Activated CD4-positive, alpha-beta T cell treated with anti-CD3 and anti-CD28 coated beads, Interleukin-2, amount 10 ng/mL, durations not matched to agents 24 days and 14 days (primary cell): ENCODE measurements at regions not wholly inside any gene's neighbourhood (a gene's known extent, or its start where the extent isn't known, plus 50 kb on each side); places are given as distances from the start of the nearest gene placed in this dataset.

Experiments used
- DNase-seq: peaks from one replicate; pipeline ENCODE4 v3.0.0; 2022
- H3K27ac Mint-ChIP-seq: one replicate; pipeline ENCODE4 v1.8.0; 2022; ENCODE audit warnings: mild to moderate bottlenecking, mixed read lengths
- H3K27me3 Mint-ChIP-seq: one replicate; pipeline ENCODE4 v1.8.0; 2022; ENCODE audit warnings: mixed read lengths
- H3K36me3 Mint-ChIP-seq: one replicate; pipeline ENCODE4 v1.8.0; 2022; ENCODE audit warnings: low read depth, mild to moderate bottlenecking, mixed read lengths
- H3K4me1 Mint-ChIP-seq: one replicate; pipeline ENCODE4 v1.8.0; 2021; ENCODE audit warnings: mixed read lengths
- H3K4me3 Mint-ChIP-seq: one replicate; pipeline ENCODE4 v1.8.0; 2022; ENCODE audit warnings: mild to moderate bottlenecking, moderate library complexity, mixed read lengths
- H3K9me3 Mint-ChIP-seq: one replicate; pipeline ENCODE4 v1.8.0; 2021; ENCODE audit warnings: mixed read lengths
- intact Hi-C: fragments of 100-400 bp; cut with micrococcal nuclease; formaldehyde crosslinking; loops from one replicate; pipeline ENCODE4 v1.15.1; 2023

GRCh38 chr5:71974165-71974564 is 133.1 kb upstream of the MAP1B start:
- peaks cover 3% of the 10 kb centered on the region for H3K27me3 Mint-ChIP-seq
- H3K36me3 Mint-ChIP-seq: no peaks in the 10 kb centered on the region
- no peak for DNase-seq
- no peak overlapping the region for H3K4me3 Mint-ChIP-seq
- intact Hi-C loops: no loop called here
- no peak overlapping the region for H3K27ac Mint-ChIP-seq
- H3K9me3 Mint-ChIP-seq: no peaks in the 10 kb centered on the region
- no peaks in the 10 kb centered on the region for H3K4me1 Mint-ChIP-seq

GRCh38 chr5:71974622-71975021 is 132.7 kb upstream of the MAP1B start:
- Mint-ChIP-seq H3K9me3 (no peaks in the 10 kb centered on the region), H3K36me3 (no peaks in the 10 kb centered on the region), H3K27me3 (peaks cover 3% of the 10 kb centered on the region), H3K4me3 (no peak overlapping the region), H3K4me1 (no peaks in the 10 kb centered on the region), H3K27ac (no peak overlapping the region)
- intact Hi-C loops: no loop called here
- DNase-seq: no peak

- DNase-seq: no peak
- no peaks in the 10 kb centered on the region for H3K36me3 Mint-ChIP-seq
- no peak overlapping the region for H3K4me3 Mint-ChIP-seq
- H3K9me3 Mint-ChIP-seq: no peaks in the 10 kb centered on the region
- intact Hi-C loops: no loop called here
- peaks cover 5% of the 10 kb centered on the region for H3K27me3 Mint-ChIP-seq
- no peak overlapping the region for H3K27ac Mint-ChIP-seq
- H3K4me1 Mint-ChIP-seq: no peaks in the 10 kb centered on the region
Observed at GRCh38 chr5:71976449-71976848, 130.8 kb upstream of the MAP1B start.

- intact Hi-C loops: no loop called here
- Mint-ChIP-seq H3K36me3 (no peaks in the 10 kb centered on the region), H3K27ac (no peak overlapping the region), H3K9me3 (no peaks in the 10 kb centered on the region), H3K4me1 (no peaks in the 10 kb centered on the region), H3K27me3 (peaks cover 5% of the 10 kb centered on the region), H3K4me3 (no peak overlapping the region)
- no peak for DNase-seq
Observed at GRCh38 chr5:71977311-71977710, 130.0 kb upstream of the MAP1B start.

- H3K36me3 Mint-ChIP-seq: no peaks in the 10 kb centered on the region
- H3K9me3 Mint-ChIP-seq: no peaks in the 10 kb centered on the region
- no peak overlapping the region for H3K4me3 Mint-ChIP-seq
- H3K27me3 Mint-ChIP-seq: peaks cover 6% of the 10 kb centered on the region
- H3K27ac Mint-ChIP-seq: no peak overlapping the region
- DNase-seq: no peak
- intact Hi-C loops: no loop called here
- H3K4me1 Mint-ChIP-seq: no peaks in the 10 kb centered on the region
Observed at GRCh38 chr5:71978216-71978615, 129.1 kb upstream of the MAP1B start.

- H3K27ac Mint-ChIP-seq: no peak overlapping the region
- H3K4me3 Mint-ChIP-seq: no peak overlapping the region
Observed at GRCh38 chr5:71982717-71983395, 124.4 kb upstream of the MAP1B start.

GRCh38 chr5:71986101-71986500 is 121.2 kb upstream of the MAP1B start:
- H3K27me3 Mint-ChIP-seq: peaks cover 2% of the 10 kb centered on the region
- no peak overlapping the region for H3K4me3 Mint-ChIP-seq
- no peak overlapping the region for H3K27ac Mint-ChIP-seq
- no peaks in the 10 kb centered on the region for H3K36me3 Mint-ChIP-seq
- DNase-seq: no peak
- intact Hi-C loops: no loop called here
- no peaks in the 10 kb centered on the region for H3K9me3 Mint-ChIP-seq
- H3K4me1 Mint-ChIP-seq: no peaks in the 10 kb centered on the region

More at GRCh38 chr5:71982717-71983395, 124.4 kb upstream of the MAP1B start:
- Mint-ChIP-seq H3K27me3 (peaks cover 5% of the 10 kb centered on the region), H3K9me3 (no peaks in the 10 kb centered on the region), H3K4me1 (no peaks in the 10 kb centered on the region), H3K36me3 (no peaks in the 10 kb centered on the region)
- intact Hi-C loops: no loop called here
- no peak for DNase-seq

GRCh38 chr5:71988808-71989207 is 118.5 kb upstream of the MAP1B start:
- Mint-ChIP-seq H3K9me3 (no peaks in the 10 kb centered on the region), H3K27ac (no peak overlapping the region)

GRCh38 chr5:71993600-71993999 is 113.7 kb upstream of the MAP1B start:
- Mint-ChIP-seq H3K4me1 (no peaks in the 10 kb centered on the region), H3K36me3 (no peaks in the 10 kb centered on the region), H3K27ac (no peak overlapping the region), H3K27me3 (no peaks in the 10 kb centered on the region), H3K4me3 (no peak overlapping the region), H3K9me3 (no peaks in the 10 kb centered on the region)
- DNase-seq: no peak
- intact Hi-C loops: no loop called here

More at GRCh38 chr5:71988808-71989207, 118.5 kb upstream of the MAP1B start:
- intact Hi-C loops: no loop called here
- no peak overlapping the region for H3K4me3 Mint-ChIP-seq
- DNase-seq: peak; percentile 33
- no peaks in the 10 kb centered on the region for H3K27me3 Mint-ChIP-seq
- H3K36me3 Mint-ChIP-seq: no peaks in the 10 kb centered on the region
- no peaks in the 10 kb centered on the region for H3K4me1 Mint-ChIP-seq

- Mint-ChIP-seq H3K4me1 (no peaks in the 10 kb centered on the region), H3K36me3 (no peaks in the 10 kb centered on the region), H3K4me3 (no peak overlapping the region), H3K9me3 (no peaks in the 10 kb centered on the region), H3K27ac (no peak overlapping the region), H3K27me3 (no peaks in the 10 kb centered on the region)
- peak; percentile 38 for DNase-seq
- intact Hi-C loops: no loop called here
Observed at GRCh38 chr5:71996789-71997188, 110.5 kb upstream of the MAP1B start.

- Mint-ChIP-seq H3K27ac (no peak overlapping the region), H3K36me3 (no peaks in the 10 kb centered on the region), H3K27me3 (no peaks in the 10 kb centered on the region), H3K9me3 (no peaks in the 10 kb centered on the region), H3K4me1 (no peaks in the 10 kb centered on the region), H3K4me3 (no peak overlapping the region)
- intact Hi-C loops: no loop called here
- peak; percentile 5 for DNase-seq
Observed at GRCh38 chr5:71998746-71999145, 108.5 kb upstream of the MAP1B start.

- no peaks in the 10 kb centered on the region for H3K4me1 Mint-ChIP-seq
- DNase-seq: peak; percentile 16
- H3K27ac Mint-ChIP-seq: no peak overlapping the region
- H3K4me3 Mint-ChIP-seq: no peak overlapping the region
- intact Hi-C loops: no loop called here
- no peaks in the 10 kb centered on the region for H3K9me3 Mint-ChIP-seq
- peaks cover 3% of the 10 kb centered on the region for H3K27me3 Mint-ChIP-seq
- no peaks in the 10 kb centered on the region for H3K36me3 Mint-ChIP-seq
Observed at GRCh38 chr5:72000707-72001106, 106.6 kb upstream of the MAP1B start.

- H3K36me3 Mint-ChIP-seq: no peaks in the 10 kb centered on the region
- no peaks in the 10 kb centered on the region for H3K9me3 Mint-ChIP-seq
- H3K27ac Mint-ChIP-seq: no peak overlapping the region
- H3K4me1 Mint-ChIP-seq: no peaks in the 10 kb centered on the region
- peaks cover 3% of the 10 kb centered on the region for H3K27me3 Mint-ChIP-seq
- no peak for DNase-seq
- intact Hi-C loops: no loop called here
- H3K4me3 Mint-ChIP-seq: no peak overlapping the region
Observed at GRCh38 chr5:72005671-72006070, 101.6 kb upstream of the MAP1B start.

- no peak overlapping the region for H3K4me3 Mint-ChIP-seq
- peaks cover 3% of the 10 kb centered on the region for H3K27me3 Mint-ChIP-seq
- no peaks in the 10 kb centered on the region for H3K36me3 Mint-ChIP-seq
- intact Hi-C loops: no loop called here
- H3K27ac Mint-ChIP-seq: no peak overlapping the region
- no peaks in the 10 kb centered on the region for H3K9me3 Mint-ChIP-seq
- DNase-seq: no peak
- no peaks in the 10 kb centered on the region for H3K4me1 Mint-ChIP-seq
Observed at GRCh38 chr5:72006361-72006760, 100.9 kb upstream of the MAP1B start.
